ENCODE measurements at regions not wholly inside any gene's neighbourhood (a gene's known extent, or its start where the extent isn't known, plus 50 kb on each side); places are given as distances from the start of the nearest gene placed in this dataset.

- TF ChIP-seq REST (IDR thresholded peaks at IDR 0.05; ENCODE audit: insufficient read depth in 1 of 2, low read depth in 2 of 2, low read length in 2 of 2) (no peak), FOXP2 (optimal IDR thresholded peaks at IDR 0.05; ENCODE audit: borderline replicate concordance, extremely low read depth, extremely low read length, insufficient read depth) (no peak), TAF1 (IDR thresholded peaks at IDR 0.05; ENCODE audit: borderline replicate concordance, insufficient read depth, low read length) (no peak), SIN3A (IDR thresholded peaks at IDR 0.05; ENCODE audit: borderline replicate concordance, insufficient read depth, low read length) (no peak), POLR2AphosphoS5 (IDR thresholded peaks at IDR 0.05; ENCODE audit: low read depth, low read length) (no peak)
Measured at GRCh38 chr6:14671937-14672336, 554.4 kb downstream of the CD83 start.

- TF ChIP-seq FOXP2 (optimal IDR thresholded peaks at IDR 0.05; ENCODE audit: borderline replicate concordance, extremely low read depth, extremely low read length, insufficient read depth) (no peak), POLR2AphosphoS5 (IDR thresholded peaks at IDR 0.05; ENCODE audit: low read depth, low read length) (no peak), TAF1 (IDR thresholded peaks at IDR 0.05; ENCODE audit: borderline replicate concordance, insufficient read depth, low read length) (no peak), REST (IDR thresholded peaks at IDR 0.05; ENCODE audit: insufficient read depth in 1 of 2, low read depth in 2 of 2, low read length in 2 of 2) (no peak), SIN3A (IDR thresholded peaks at IDR 0.05; ENCODE audit: borderline replicate concordance, insufficient read depth, low read length) (no peak)
Measured at GRCh38 chr6:14673201-14673600, 555.6 kb downstream of the CD83 start.

GRCh38 chr6:14674458-14674857 lies 556.9 kb downstream of the CD83 start:
- no peak for TF ChIP-seq POLR2AphosphoS5 (IDR thresholded peaks at IDR 0.05; ENCODE audit: low read depth, low read length)
- no peak for TF ChIP-seq REST (IDR thresholded peaks at IDR 0.05; ENCODE audit: insufficient read depth in 1 of 2, low read depth in 2 of 2, low read length in 2 of 2)
- TF ChIP-seq TAF1 (IDR thresholded peaks at IDR 0.05; ENCODE audit: borderline replicate concordance, insufficient read depth, low read length), result no peak
- TF ChIP-seq SIN3A (IDR thresholded peaks at IDR 0.05; ENCODE audit: borderline replicate concordance, insufficient read depth, low read length), result no peak
- TF ChIP-seq FOXP2 (optimal IDR thresholded peaks at IDR 0.05; ENCODE audit: borderline replicate concordance, extremely low read depth, extremely low read length, insufficient read depth), result no peak

- TF ChIP-seq POLR2AphosphoS5 (IDR thresholded peaks at IDR 0.05; ENCODE audit: low read depth, low read length) (no peak), REST (IDR thresholded peaks at IDR 0.05; ENCODE audit: insufficient read depth in 1 of 2, low read depth in 2 of 2, low read length in 2 of 2) (no peak), SIN3A (IDR thresholded peaks at IDR 0.05; ENCODE audit: borderline replicate concordance, insufficient read depth, low read length) (no peak), TAF1 (IDR thresholded peaks at IDR 0.05; ENCODE audit: borderline replicate concordance, insufficient read depth, low read length) (no peak), FOXP2 (optimal IDR thresholded peaks at IDR 0.05; ENCODE audit: borderline replicate concordance, extremely low read depth, extremely low read length, insufficient read depth) (no peak)
Measured at GRCh38 chr6:14674867-14675648, 557.5 kb downstream of the CD83 start.
